LHCN-M2 (cell line): ENCODE measurements at regions not wholly inside any gene's neighbourhood (a gene's known extent, or its start where the extent isn't known, plus 50 kb on each side); places are given as distances from the start of the nearest gene placed in this dataset.

Experiments used
- DNase-seq: peaks from one replicate; pipeline ENCODE4 v3.0.0-alpha.2; 2012; ENCODE audit warnings: low read depth

- DNase-seq: no peak
Observed at GRCh38 chr2:104127049-104127770, 726.7 kb upstream of the POU3F3 start.

GRCh38 chr2:104140361-104140760 is 713.6 kb upstream of the POU3F3 start:
- no peak for DNase-seq

GRCh38 chr2:104158191-104158590 is 695.7 kb upstream of the POU3F3 start:
- no peak for DNase-seq

- no peak for DNase-seq
Observed at GRCh38 chr2:104163611-104164130, 690.2 kb upstream of the POU3F3 start.

GRCh38 chr2:104164721-104165252 is 689.1 kb upstream of the POU3F3 start:
- DNase-seq: no peak

- no peak for DNase-seq
Observed at GRCh38 chr2:104177179-104177578, 676.7 kb upstream of the POU3F3 start.

- DNase-seq: no peak
Observed at GRCh38 chr2:104179644-104180043, 674.3 kb upstream of the POU3F3 start.

- no peak for DNase-seq
Observed at GRCh38 chr2:104200533-104201168, 653.3 kb upstream of the POU3F3 start.

GRCh38 chr2:104213758-104214157 is 640.2 kb upstream of the POU3F3 start:
- DNase-seq: no peak

GRCh38 chr2:104215269-104216161 is 638.4 kb upstream of the POU3F3 start:
- no peak for DNase-seq

GRCh38 chr2:104233591-104233990 is 620.3 kb upstream of the POU3F3 start:
- DNase-seq: no peak

GRCh38 chr2:104236491-104236890 is 617.4 kb upstream of the POU3F3 start:
- DNase-seq: no peak

GRCh38 chr2:104240984-104241383 is 612.9 kb upstream of the POU3F3 start:
- no peak for DNase-seq

- no peak for DNase-seq
Observed at GRCh38 chr2:104249629-104250028, 604.3 kb upstream of the POU3F3 start.

GRCh38 chr2:104250635-104251034 is 603.3 kb upstream of the POU3F3 start:
- no peak for DNase-seq

- no peak for DNase-seq
Observed at GRCh38 chr2:104254017-104254416, 599.9 kb upstream of the POU3F3 start.

- DNase-seq: no peak
Observed at GRCh38 chr2:104262714-104263113, 591.2 kb upstream of the POU3F3 start.

- no peak for DNase-seq
Observed at GRCh38 chr2:104279646-104280045, 574.3 kb upstream of the POU3F3 start.

- DNase-seq: no peak
Observed at GRCh38 chr2:104280216-104280615, 573.7 kb upstream of the POU3F3 start.

- DNase-seq: no peak
Observed at GRCh38 chr2:104286841-104287240, 567.1 kb upstream of the POU3F3 start.

GRCh38 chr2:104289651-104290565 is 564.0 kb upstream of the POU3F3 start:
- DNase-seq: no peak
